Stimulated activated naive CD8-positive, alpha-beta T cell treated with anti-CD3 and anti-CD28 coated beads, Interleukin-15, amount 100 ng/mL, for 72 hours (primary cell): ENCODE measurements at regions not wholly inside any gene's neighbourhood (a gene's known extent, or its start where the extent isn't known, plus 50 kb on each side); places are given as distances from the start of the nearest gene placed in this dataset.

Source experiments
- ATAC-seq: fragments of 150-1000 bp; cut with Tn5 transposase; 2 replicates; pipeline ENCODE4 v1.10.0; 2021; ENCODE audit warnings: mild to moderate bottlenecking, moderate library complexity
- DNase-seq, 2 donors: peaks; one replicate each; pipeline ENCODE4 v3.0.0; 2021 to 2022
- H3K27ac Mint-ChIP-seq, 2 donors: one replicate each; pipeline ENCODE4 v1.8.0; 2022; ENCODE audit warnings: mild to moderate bottlenecking in 2 of 2, mixed read lengths in 2 of 2, moderate library complexity in 2 of 2
- H3K27me3 Mint-ChIP-seq: one replicate; pipeline ENCODE4 v1.8.0; 2022; ENCODE audit warnings: mixed read lengths
- H3K4me1 Mint-ChIP-seq: one replicate; pipeline ENCODE4 v1.8.0; 2022; ENCODE audit warnings: mild to moderate bottlenecking, mixed read lengths
- H3K4me3 Mint-ChIP-seq, 2 donors: one replicate each; pipeline ENCODE4 v1.8.0; 2022; ENCODE audit warnings: mild to moderate bottlenecking in 2 of 2, mixed read lengths in 2 of 2, moderate library complexity in 1 of 2
- H3K9me3 Mint-ChIP-seq, 2 donors: one replicate each; pipeline ENCODE4 v1.8.0; 2022; ENCODE audit warnings: mixed read lengths in 2 of 2

DNA sequence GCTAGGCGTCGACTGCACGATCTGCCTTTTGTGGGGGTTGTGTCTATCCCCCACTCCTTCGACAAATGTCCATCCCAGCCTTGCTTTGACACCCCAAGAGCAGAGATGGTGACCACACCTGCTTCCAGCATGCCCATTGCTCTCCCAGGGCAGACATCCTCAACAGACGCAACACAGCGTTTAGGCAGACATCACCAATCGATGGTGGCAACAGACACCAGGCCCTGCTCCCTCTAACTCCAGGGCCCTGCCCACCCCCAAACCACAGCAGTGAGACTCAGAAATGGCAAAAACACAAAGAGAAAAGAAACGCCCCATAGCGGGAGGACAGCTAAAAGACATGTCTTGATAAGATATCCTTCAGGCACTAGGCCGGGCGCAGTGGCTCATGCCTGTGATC is 150.9 kb downstream of the CRYBB2 start:
- Mint-ChIP-seq H3K27me3 (no peaks in the 10 kb centered on the region), H3K9me3 (no peaks in the 10 kb centered on the region), H3K4me3 (no peak overlapping the region), H3K4me1 (peaks cover 22% of the 10 kb centered on the region), H3K27ac (peak overlapping the region in 1 of 2 donors; percentile 72)
- no peak for ATAC-seq
- no peak for DNase-seq

DNA sequence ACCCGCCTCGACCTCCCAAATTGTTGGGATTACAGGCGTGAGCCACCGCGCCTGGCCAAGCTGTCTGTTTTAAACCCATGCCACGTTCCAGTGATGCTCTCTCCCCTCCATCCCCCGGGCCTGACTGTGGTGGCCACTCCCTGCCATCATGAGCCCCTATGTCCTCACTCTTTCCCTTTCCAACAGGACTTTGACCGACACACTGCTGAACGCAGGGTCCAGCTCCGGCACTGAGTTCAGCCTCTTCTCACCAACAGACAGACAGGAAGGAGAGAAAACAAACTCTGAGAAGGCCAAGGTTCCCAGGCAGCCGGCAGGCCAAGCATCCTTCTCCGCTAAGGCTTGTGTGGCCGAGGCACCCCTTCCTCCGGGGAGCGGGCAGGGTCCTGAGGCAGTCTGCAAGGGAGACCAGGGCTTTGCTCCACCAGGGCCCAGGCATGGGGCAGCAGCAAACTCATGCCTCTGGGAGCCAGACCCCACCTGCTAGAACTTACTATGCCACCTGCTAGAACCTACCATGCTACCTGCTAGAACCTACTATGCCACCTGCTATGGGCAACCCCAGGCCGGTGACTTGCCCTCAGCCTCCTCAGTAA is 152.7 kb downstream of the CRYBB2 start:
- no peak for ATAC-seq
- H3K4me1 Mint-ChIP-seq: peaks cover 35% of the 10 kb centered on the region

DNA sequence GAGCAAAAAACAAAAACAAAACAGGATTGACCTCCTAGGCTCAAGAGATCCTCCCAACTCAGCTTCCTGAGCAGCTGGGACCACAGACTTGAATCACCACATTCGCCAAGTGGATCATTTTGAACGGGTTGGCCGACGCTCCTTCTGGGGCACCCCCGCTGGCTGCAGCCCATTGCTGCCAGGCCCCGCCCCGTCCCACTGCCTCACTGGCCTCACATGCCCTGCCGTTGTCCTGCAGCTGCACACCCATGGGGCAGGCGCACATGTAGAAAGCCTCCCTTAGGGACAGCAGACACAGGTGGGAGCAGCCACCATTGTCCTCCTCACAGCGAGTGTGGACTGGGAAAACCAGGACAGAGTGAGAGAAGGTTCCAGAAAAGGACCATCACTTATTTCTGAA is 154.5 kb downstream of the CRYBB2 start:
- no peaks in the 10 kb centered on the region for H3K27me3 Mint-ChIP-seq
- no peaks in the 10 kb centered on the region for H3K9me3 Mint-ChIP-seq
- DNase-seq (no peak), ATAC-seq (no peak)
- no peak overlapping the region for H3K27ac Mint-ChIP-seq
- no peak overlapping the region for H3K4me3 Mint-ChIP-seq
- peaks cover 35% of the 10 kb centered on the region for H3K4me1 Mint-ChIP-seq

More for the DNA sequence above, 152.7 kb downstream of the CRYBB2 start:
- Mint-ChIP-seq H3K4me3 (no peak overlapping the region), H3K27ac (peak overlapping the region in 1 of 2 donors; percentile 64), H3K27me3 (no peaks in the 10 kb centered on the region), H3K9me3 (no peaks in the 10 kb centered on the region)
- no peak for DNase-seq

DNA sequence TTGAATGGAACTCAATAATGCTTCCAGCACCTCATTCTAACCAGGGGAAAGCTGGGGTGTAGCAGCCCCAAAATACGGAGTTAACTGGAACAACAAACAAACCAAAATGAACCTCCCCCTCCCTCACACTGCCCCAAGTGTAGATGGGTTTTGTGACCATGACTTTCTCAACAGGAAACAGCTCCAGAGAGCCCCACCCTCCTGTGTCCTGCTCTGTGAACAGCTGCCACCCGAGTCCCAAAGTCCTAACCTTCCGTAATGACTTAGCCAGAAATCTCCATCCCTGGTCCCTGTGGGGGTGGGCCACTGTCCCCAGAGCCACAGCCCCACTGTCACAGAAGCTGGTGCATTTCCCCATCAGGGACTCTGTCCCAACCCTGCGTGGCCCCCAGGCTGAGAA is 155.4 kb downstream of the CRYBB2 start:
- no peak for DNase-seq
- Mint-ChIP-seq H3K27ac (peak overlapping the region; percentile 29 to 83), H3K4me1 (peaks cover 35% of the 10 kb centered on the region), H3K4me3 (no peak overlapping the region), H3K27me3 (no peaks in the 10 kb centered on the region), H3K9me3 (no peaks in the 10 kb centered on the region)
- ATAC-seq: no peak

DNA sequence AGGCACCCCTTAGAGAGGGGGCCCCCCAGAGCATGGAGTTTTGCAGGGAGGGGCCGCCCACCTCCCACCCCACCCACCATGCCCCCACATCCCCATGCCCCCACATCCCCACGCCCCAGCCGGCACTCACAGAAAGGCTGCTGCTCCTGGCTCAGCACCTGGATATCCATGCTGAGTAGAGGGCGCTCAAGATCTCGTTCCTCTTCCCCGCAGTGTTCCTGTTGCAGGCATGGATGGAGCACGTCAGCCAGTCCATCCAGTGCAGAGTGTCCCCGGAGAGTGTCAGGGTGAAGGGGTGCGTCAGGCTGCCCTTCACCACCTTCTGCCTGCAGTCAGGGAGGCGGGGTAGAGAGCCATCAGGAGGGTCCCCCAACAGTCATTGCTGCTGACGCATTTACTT is 156.2 kb downstream of the CRYBB2 start:
- ATAC-seq (no peak), DNase-seq (no peak)
- Mint-ChIP-seq H3K4me3 (no peak overlapping the region), H3K4me1 (peaks cover 35% of the 10 kb centered on the region), H3K9me3 (no peaks in the 10 kb centered on the region), H3K27ac (peak overlapping the region in 1 of 2 donors; percentile 67), H3K27me3 (no peaks in the 10 kb centered on the region)

DNA sequence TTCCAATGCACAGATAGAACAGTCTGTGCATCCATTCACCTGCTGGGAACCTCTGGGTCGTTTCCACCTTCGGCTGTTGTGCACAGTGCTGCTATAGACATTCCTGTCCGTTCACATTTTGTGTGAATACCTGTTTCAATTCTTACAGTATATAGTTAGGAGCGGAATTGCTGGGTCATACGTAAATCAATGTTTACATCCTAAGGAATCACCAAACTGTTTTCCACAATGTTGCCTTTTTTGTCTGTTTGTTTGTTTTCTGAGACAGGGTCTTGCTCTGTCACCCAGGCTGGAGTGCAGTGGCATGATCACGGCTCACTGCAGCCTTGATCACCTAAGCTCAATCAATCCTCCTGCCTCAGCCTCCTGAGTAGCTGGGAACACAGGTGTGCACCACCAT is 158.3 kb downstream of the CRYBB2 start:
- ATAC-seq (no peak), DNase-seq (no peak)
- peaks cover 39% of the 10 kb centered on the region for H3K4me1 Mint-ChIP-seq
- no peak overlapping the region for H3K27ac Mint-ChIP-seq
- no peaks in the 10 kb centered on the region for H3K9me3 Mint-ChIP-seq
- H3K27me3 Mint-ChIP-seq: no peaks in the 10 kb centered on the region
- H3K4me3 Mint-ChIP-seq: no peak overlapping the region

DNA sequence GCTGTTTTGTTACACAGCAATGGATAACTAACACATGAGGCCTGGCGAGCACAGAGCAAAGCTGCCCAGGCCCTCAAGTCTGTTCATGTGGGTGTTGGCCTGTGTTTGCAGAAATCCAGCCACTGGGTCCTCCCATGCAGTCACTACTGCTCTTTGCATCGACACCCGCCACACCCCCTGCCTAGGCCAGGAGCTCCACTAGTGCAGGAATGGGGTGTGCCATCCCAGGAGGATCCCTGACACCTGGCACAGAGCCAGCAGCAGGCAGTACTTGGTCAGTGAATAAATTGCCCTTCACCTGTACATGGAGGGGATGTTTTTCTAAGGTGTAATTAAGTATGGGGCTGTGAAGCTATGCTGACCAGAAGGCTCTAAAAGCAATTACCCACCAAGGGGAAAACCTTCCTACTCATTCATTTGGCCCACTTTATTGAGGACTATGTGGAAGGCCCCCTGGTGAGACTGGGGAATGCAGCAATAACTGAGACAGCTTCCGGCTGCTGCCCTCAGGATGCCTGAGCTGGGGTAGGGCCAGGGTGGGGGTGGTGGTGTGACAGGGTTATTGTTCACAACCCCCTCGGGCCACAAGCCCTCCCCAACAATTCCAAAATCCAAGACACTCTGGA is 160.8 kb downstream of the CRYBB2 start:
- DNase-seq (no peak), ATAC-seq (no peak)
- peaks cover 35% of the 10 kb centered on the region for H3K4me1 Mint-ChIP-seq
- no peaks in the 10 kb centered on the region for H3K27me3 Mint-ChIP-seq
- H3K9me3 Mint-ChIP-seq: no peaks in the 10 kb centered on the region
- peak overlapping the region in 1 of 2 donors; percentile 42 for H3K27ac Mint-ChIP-seq
- no peak overlapping the region for H3K4me3 Mint-ChIP-seq

DNA sequence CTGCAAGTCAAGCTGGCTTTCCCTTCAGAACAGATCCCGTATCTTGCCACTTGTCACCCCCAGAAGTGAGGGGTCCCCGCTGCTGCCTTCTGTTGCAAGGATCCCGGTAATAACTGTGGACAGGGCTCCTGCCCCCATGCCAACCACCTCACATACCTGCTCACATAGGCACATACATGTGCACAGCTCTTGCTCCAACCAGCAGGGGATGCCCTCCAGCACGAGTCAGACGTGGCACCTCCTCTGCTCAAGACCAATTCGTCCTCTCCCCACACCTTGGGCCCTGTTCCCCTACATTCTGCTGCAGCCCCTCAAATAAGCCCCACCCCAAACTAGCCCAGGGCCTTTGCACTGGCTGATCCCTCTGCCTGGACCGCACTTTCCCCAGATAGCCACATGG is 163.3 kb downstream of the CRYBB2 start:
- no peak overlapping the region for H3K27ac Mint-ChIP-seq
- H3K27me3 Mint-ChIP-seq: no peaks in the 10 kb centered on the region
- no peak overlapping the region for H3K4me3 Mint-ChIP-seq
- H3K9me3 Mint-ChIP-seq: no peaks in the 10 kb centered on the region
- ATAC-seq (no peak), DNase-seq (no peak)
- peaks cover 45% of the 10 kb centered on the region for H3K4me1 Mint-ChIP-seq

DNA sequence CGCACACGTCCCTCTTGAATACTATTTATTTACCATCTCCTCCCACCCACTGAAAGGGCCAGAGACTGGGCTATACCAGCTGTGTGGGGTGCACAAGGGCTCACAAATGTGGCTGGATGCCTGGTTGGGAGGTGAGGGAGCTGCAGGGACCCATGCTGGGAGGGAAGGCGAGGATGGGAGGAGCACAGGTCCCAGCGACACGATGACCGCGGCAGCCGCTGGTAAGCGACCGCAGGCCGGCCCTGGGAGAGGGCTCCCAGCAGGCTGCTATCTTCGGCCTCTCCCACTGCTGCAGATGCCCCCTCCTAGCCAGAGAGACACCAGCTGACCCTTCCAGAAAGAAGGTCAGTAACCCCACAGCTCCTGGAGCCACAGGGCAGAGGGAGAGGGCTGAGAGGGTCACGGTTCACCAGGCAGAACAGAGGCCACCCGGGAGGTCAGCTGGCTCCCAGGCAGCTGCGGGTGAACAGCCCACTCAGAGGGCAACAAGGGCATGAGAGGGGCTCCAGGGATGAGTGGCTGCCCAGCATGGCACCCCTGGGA is 163.9 kb downstream of the CRYBB2 start:
- Mint-ChIP-seq H3K9me3 (no peaks in the 10 kb centered on the region), H3K27me3 (no peaks in the 10 kb centered on the region), H3K4me3 (no peak overlapping the region), H3K27ac (no peak overlapping the region), H3K4me1 (peaks cover 48% of the 10 kb centered on the region)
- no peak for ATAC-seq
- DNase-seq: no peak

DNA sequence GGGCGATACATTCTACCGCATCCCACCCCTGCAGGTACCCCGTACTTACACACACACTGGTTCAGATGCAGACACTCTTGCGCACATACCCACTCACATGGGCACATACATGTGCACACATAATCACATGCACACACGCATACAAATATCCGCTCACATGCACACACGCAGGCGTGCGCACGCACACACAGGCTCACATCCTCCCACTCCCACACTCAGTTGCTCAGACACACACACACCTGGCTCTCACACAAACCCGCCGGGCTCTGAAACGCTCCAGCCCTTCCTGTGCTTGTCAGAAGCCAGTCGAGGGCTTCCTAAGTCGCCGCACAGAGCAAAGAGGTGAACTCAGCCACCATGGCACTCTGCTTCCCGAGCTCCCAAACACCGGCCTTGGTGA is 164.5 kb downstream of the CRYBB2 start:
- DNase-seq: no peak

DNA sequence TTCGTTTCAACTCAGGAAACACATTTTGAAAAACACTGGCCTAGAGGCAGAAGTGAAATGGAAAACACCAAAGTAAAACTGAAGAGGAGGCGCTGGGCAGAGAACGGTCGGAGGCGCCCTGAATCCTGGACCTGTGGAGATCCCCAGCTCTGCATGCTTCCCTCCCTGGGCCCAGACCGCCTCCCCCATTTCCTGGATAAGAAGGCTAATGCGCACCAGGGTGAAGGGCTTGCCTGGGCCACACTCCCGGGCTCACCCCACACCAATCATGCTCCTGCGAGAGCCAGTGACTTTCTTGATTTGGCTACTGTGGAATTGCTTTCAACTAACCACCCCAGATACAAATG is 167.1 kb downstream of the CRYBB2 start:
- no peak for ATAC-seq
- H3K4me3 Mint-ChIP-seq: no peak overlapping the region
- no peak for DNase-seq
- peak overlapping the region in 1 of 2 donors; percentile 19 for H3K27ac Mint-ChIP-seq
- H3K4me1 Mint-ChIP-seq: peaks cover 75% of the 10 kb centered on the region
- no peaks in the 10 kb centered on the region for H3K27me3 Mint-ChIP-seq
- no peaks in the 10 kb centered on the region for H3K9me3 Mint-ChIP-seq

More for the DNA sequence above, 164.5 kb downstream of the CRYBB2 start:
- H3K4me1 Mint-ChIP-seq: peaks cover 54% of the 10 kb centered on the region
- no peak for ATAC-seq
- H3K9me3 Mint-ChIP-seq: no peaks in the 10 kb centered on the region
- no peak overlapping the region for H3K4me3 Mint-ChIP-seq
- no peak overlapping the region for H3K27ac Mint-ChIP-seq
- H3K27me3 Mint-ChIP-seq: no peaks in the 10 kb centered on the region

DNA sequence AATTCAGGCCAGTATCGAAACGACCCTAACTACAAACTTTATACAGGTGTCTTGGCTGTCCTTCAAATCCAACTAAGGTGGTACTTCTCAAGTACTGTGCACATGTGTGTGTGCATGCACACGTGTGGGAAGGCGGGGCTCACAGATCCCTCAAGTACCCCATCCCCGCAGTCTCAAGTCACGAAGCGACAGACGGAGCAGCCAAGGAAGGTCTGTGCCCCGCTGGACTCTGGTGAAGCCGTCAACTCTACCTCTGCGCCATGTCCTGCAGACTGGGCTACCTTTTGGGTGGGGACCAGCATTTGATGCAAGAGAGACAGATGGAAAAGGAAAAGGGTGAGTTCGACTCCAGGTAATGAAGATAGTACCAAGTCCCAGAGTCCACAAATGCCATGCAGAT is 169.0 kb downstream of the CRYBB2 start:
- no peak overlapping the region for H3K4me3 Mint-ChIP-seq
- DNase-seq (no peak), ATAC-seq (no peak)
- peaks cover 74% of the 10 kb centered on the region for H3K4me1 Mint-ChIP-seq
- H3K27ac Mint-ChIP-seq: peak overlapping the region in 1 of 2 donors; percentile 11
- no peaks in the 10 kb centered on the region for H3K27me3 Mint-ChIP-seq
- H3K9me3 Mint-ChIP-seq: no peaks in the 10 kb centered on the region

DNA sequence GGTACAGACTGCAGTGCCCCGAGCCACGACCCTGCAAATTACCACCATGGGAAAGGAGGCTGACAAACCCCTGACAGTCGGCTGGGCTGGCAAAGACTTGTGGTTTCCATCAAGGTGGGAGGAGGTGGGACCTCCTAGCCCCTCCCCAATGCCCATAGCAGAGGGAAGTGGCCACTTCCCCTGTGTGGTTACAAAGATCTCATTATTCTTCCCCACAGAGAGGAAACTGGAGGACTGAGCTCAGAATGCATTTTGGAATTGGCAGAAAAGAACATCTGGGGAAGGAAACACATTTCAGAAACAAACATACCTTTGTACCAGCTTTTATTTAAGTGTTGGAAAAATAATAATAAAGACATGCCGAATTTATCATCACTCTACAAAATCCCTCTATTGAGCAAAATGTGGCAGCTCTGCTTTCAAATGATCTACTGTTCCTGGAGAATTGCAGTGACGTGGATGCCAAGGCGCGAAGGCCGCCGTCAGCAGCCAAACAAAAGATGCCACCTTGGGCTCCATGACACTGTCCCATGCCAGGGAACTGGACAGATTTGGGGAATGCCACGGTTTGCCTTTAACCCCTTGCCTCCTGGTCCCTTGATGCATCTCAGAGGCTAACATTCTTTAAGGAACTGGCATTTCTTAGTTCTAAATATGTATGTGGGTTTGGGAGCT is 169.6 kb downstream of the CRYBB2 start:
- peak; percentile 56 for ATAC-seq
- peaks cover 69% of the 10 kb centered on the region for H3K4me1 Mint-ChIP-seq
- H3K27ac Mint-ChIP-seq: peak overlapping the region in 1 of 2 donors; percentile 11

DNA sequence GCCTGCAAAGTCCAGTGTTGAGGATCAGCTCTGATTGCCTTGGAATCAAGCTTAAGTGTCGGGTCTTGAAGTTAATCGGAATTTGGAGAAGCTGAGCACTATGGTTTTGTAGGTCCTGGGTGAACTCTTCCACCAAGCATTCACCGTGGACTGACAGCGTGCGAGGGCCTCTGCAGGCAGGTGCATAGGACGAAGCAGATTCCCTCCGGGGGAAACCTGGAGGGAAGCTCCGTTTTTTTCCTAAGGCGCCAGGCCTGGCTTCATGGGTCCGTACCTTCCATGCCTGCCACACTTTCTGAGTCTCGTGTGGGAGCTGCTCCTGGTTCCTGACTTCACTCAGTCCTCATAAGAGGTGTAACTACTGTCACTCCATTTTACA is 170.1 kb downstream of the CRYBB2 start:
- Mint-ChIP-seq H3K27ac (peak overlapping the region in 1 of 2 donors; percentile 86), H3K9me3 (no peaks in the 10 kb centered on the region), H3K4me1 (peaks cover 68% of the 10 kb centered on the region), H3K4me3 (peak overlapping the region in 1 of 2 donors; percentile 13), H3K27me3 (no peaks in the 10 kb centered on the region)
- DNase-seq (no peak), ATAC-seq (no peak)

More for the DNA sequence above, 169.6 kb downstream of the CRYBB2 start:
- DNase-seq: no peak
- no peaks in the 10 kb centered on the region for H3K9me3 Mint-ChIP-seq
- H3K4me3 Mint-ChIP-seq: peak overlapping the region; percentile 21 to 23
- no peaks in the 10 kb centered on the region for H3K27me3 Mint-ChIP-seq

DNA sequence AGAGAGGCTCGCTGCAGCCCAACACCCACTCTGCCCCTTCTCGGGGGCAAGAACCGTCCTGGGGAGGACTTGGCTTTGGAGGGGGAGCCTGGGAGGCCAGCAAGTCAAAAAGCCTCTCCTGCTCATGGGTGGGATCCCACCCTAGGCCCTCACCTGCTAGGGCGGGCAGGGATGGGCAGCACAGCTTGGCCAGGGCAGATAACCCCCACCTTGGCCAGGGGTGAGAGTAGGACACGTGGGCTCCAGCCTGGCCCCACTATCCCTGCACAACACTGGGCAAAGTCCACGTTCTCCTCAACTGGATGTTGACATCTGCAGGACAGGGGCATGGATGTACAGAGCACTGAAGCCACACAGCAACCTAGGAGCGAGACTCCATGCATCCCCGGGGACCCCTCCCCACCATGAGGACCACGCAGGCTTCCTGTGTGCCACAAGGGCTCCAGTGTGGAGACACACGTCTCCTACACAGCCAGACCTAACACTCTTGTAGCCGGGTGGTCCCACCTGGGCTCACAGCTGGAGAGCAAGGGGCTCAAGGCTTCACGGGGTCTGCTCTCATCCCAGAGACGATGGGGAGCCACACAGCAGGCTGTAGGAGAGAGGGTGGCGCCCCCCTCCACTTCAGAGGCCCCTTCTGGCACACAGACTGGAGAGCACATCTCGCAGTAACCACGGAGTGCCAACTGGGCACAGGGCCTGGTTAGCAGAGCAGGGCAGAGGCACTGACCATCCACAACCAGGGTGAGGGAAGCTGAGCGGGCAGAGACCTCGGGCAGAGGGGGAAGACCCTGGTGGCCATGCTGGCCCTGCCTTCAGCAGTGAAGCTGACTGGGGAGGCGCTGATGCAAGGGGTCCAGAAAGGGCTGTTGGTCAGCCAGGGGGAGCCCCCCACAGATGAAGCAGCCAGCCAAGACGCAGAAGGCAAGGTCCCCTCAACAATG is 171.1 kb downstream of the CRYBB2 start:
- no peak for ATAC-seq
- no peak overlapping the region for H3K4me3 Mint-ChIP-seq
- H3K27ac Mint-ChIP-seq: peak overlapping the region in 1 of 2 donors; percentile 25
- no peaks in the 10 kb centered on the region for H3K27me3 Mint-ChIP-seq
- H3K9me3 Mint-ChIP-seq: no peaks in the 10 kb centered on the region
- no peak for DNase-seq
- H3K4me1 Mint-ChIP-seq: peaks cover 70% of the 10 kb centered on the region
